IPS DF 6.9 (cell line): ENCODE measurements at regions not wholly inside any gene's neighbourhood (a gene's known extent, or its start where the extent isn't known, plus 50 kb on each side); places are given as distances from the start of the nearest gene placed in this dataset.

ENCODE experiments used
- DNase-seq: peaks from one replicate; pipeline ENCODE4 v3.0.0-alpha.2; 2013; ENCODE audit warnings: low read depth, low spot score
- H3K27ac ChIP-seq: one replicate; pipeline ENCODE4 v1.5.1; 2013; ENCODE audit warnings: low read length, control low read depth
- H3K27me3 ChIP-seq: 2 replicates; pipeline ENCODE4 v1.6.1; 2013; ENCODE audit warnings: mild to moderate bottlenecking, low read length; ENCODE audit not compliant: control insufficient read depth, insufficient read depth
- H3K36me3 ChIP-seq: 2 replicates; pipeline ENCODE4 v1.6.1; 2013; ENCODE audit warnings: low read length; ENCODE audit not compliant: control insufficient read depth, insufficient read depth
- H3K4me1 ChIP-seq: 2 replicates; pipeline ENCODE4 v1.6.1; 2013; ENCODE audit warnings: low read length; ENCODE audit not compliant: control insufficient read depth, insufficient read depth
- H3K4me3 ChIP-seq: 2 replicates; pipeline ENCODE4 v1.5.1; 2013; ENCODE audit warnings: mild to moderate bottlenecking, low read length
- H3K9me3 ChIP-seq: 2 replicates; pipeline ENCODE4 v1.6.1; 2013; ENCODE audit warnings: low read length, inconsistent platforms; ENCODE audit not compliant: control insufficient read depth, insufficient read depth
- WGBS: extraction: QIAGEN DNeasy Blood & Tissue Kit; methylation state at CpG from one replicate; pipeline ENCODE4 v1.1.7; 2013; ENCODE audit warnings: mixed read lengths, missing lambda C conversion rate; ENCODE audit not compliant: insufficient read length, insufficient coverage; 5-methylcytosine and 5-hydroxymethylcytosine counted together

- no peaks in the 10 kb centered on the region for H3K9me3 ChIP-seq
- no peaks in the 10 kb centered on the region for H3K27me3 ChIP-seq
- H3K4me3 ChIP-seq, result no peak overlapping the region
- H3K27ac ChIP-seq, result no peak overlapping the region
- DNase-seq, result no peak
- WGBS, result no CpG with 5 or more reads among the region's 3 CpGs
- no peaks in the 10 kb centered on the region for H3K36me3 ChIP-seq
- no peaks in the 10 kb centered on the region for H3K4me1 ChIP-seq
Measured at GRCh38 chr9:30970812-30971211, 1413.6 kb upstream of the ACO1 start.

GRCh38 chr9:30972654-30973053 is 1411.8 kb upstream of the ACO1 start:
- H3K27me3 ChIP-seq, result no peaks in the 10 kb centered on the region
- no peak for DNase-seq
- H3K27ac ChIP-seq, result no peak overlapping the region
- no peaks in the 10 kb centered on the region for H3K9me3 ChIP-seq
- H3K4me1 ChIP-seq, result no peaks in the 10 kb centered on the region
- no peak overlapping the region for H3K4me3 ChIP-seq
- no peaks in the 10 kb centered on the region for H3K36me3 ChIP-seq

GRCh38 chr9:30977965-30978364 is 1406.5 kb upstream of the ACO1 start:
- H3K4me3 ChIP-seq, result no peak overlapping the region
- WGBS, result no CpG with 5 or more reads among the region's 1 CpG
- no peaks in the 10 kb centered on the region for H3K4me1 ChIP-seq
- H3K36me3 ChIP-seq, result no peaks in the 10 kb centered on the region
- H3K27me3 ChIP-seq, result no peaks in the 10 kb centered on the region
- DNase-seq, result no peak
- no peak overlapping the region for H3K27ac ChIP-seq
- no peaks in the 10 kb centered on the region for H3K9me3 ChIP-seq

GRCh38 chr9:30982301-30982700 is 1402.1 kb upstream of the ACO1 start:
- Histone ChIP-seq H3K27ac (no peak overlapping the region), H3K9me3 (no peaks in the 10 kb centered on the region; the same call in 1 of the 2 replicates), H3K4me1 (no peaks in the 10 kb centered on the region), H3K27me3 (no peaks in the 10 kb centered on the region), H3K36me3 (no peaks in the 10 kb centered on the region), H3K4me3 (no peak overlapping the region)
- DNase-seq, result no peak
- WGBS, result no CpG with 5 or more reads among the region's 3 CpGs

- H3K4me1 ChIP-seq, result no peaks in the 10 kb centered on the region
- no peaks in the 10 kb centered on the region for H3K36me3 ChIP-seq
- WGBS, result no CpG with 5 or more reads among the region's 5 CpGs
- no peaks in the 10 kb centered on the region for H3K9me3 ChIP-seq
- no peaks in the 10 kb centered on the region for H3K27me3 ChIP-seq
- DNase-seq, result no peak
- H3K27ac ChIP-seq, result no peak overlapping the region
- H3K4me3 ChIP-seq, result no peak overlapping the region
Measured at GRCh38 chr9:30995956-30996738, 1388.3 kb upstream of the ACO1 start.

GRCh38 chr9:30996761-30997160 is 1387.7 kb upstream of the ACO1 start:
- no CpG with 5 or more reads among the region's 1 CpG for WGBS
- Histone ChIP-seq H3K4me3 (no peak overlapping the region), H3K27me3 (no peaks in the 10 kb centered on the region), H3K27ac (no peak overlapping the region), H3K4me1 (no peaks in the 10 kb centered on the region), H3K36me3 (no peaks in the 10 kb centered on the region), H3K9me3 (no peaks in the 10 kb centered on the region)
- no peak for DNase-seq

- no CpG with 5 or more reads among the region's 2 CpGs for WGBS
Measured at GRCh38 chr9:30997291-30997690, 1387.2 kb upstream of the ACO1 start.

GRCh38 chr9:31005086-31005665 is 1379.3 kb upstream of the ACO1 start:
- DNase-seq, result no peak
- H3K4me1 ChIP-seq, result no peaks in the 10 kb centered on the region
- H3K4me3 ChIP-seq, result no peak overlapping the region
- WGBS, result no CpG with 5 or more reads among the region's 4 CpGs
- H3K36me3 ChIP-seq, result no peaks in the 10 kb centered on the region
- no peak overlapping the region for H3K27ac ChIP-seq
- no peaks in the 10 kb centered on the region for H3K27me3 ChIP-seq
- no peaks in the 10 kb centered on the region for H3K9me3 ChIP-seq

More at GRCh38 chr9:30997291-30997690, 1387.2 kb upstream of the ACO1 start:
- Histone ChIP-seq H3K4me3 (no peak overlapping the region), H3K4me1 (no peaks in the 10 kb centered on the region), H3K27ac (no peak overlapping the region), H3K9me3 (no peaks in the 10 kb centered on the region), H3K36me3 (no peaks in the 10 kb centered on the region), H3K27me3 (no peaks in the 10 kb centered on the region)
- no peak for DNase-seq

GRCh38 chr9:31013371-31013770 is 1371.1 kb upstream of the ACO1 start:
- H3K36me3 ChIP-seq, result no peaks in the 10 kb centered on the region
- no peak for DNase-seq
- no peaks in the 10 kb centered on the region for H3K27me3 ChIP-seq
- H3K4me3 ChIP-seq, result no peak overlapping the region
- H3K9me3 ChIP-seq, result no peaks in the 10 kb centered on the region
- H3K4me1 ChIP-seq, result no peaks in the 10 kb centered on the region
- H3K27ac ChIP-seq, result no peak overlapping the region

GRCh38 chr9:31023847-31024246 is 1360.6 kb upstream of the ACO1 start:
- Histone ChIP-seq H3K27me3 (no peaks in the 10 kb centered on the region), H3K4me3 (no peak overlapping the region), H3K4me1 (no peaks in the 10 kb centered on the region), H3K9me3 (no peaks in the 10 kb centered on the region), H3K27ac (no peak overlapping the region), H3K36me3 (no peaks in the 10 kb centered on the region)
- WGBS, result no CpG with 5 or more reads among the region's 3 CpGs
- no peak for DNase-seq

- Histone ChIP-seq H3K9me3 (no peaks in the 10 kb centered on the region), H3K4me3 (no peak overlapping the region), H3K27ac (no peak overlapping the region), H3K36me3 (no peaks in the 10 kb centered on the region), H3K4me1 (no peaks in the 10 kb centered on the region), H3K27me3 (no peaks in the 10 kb centered on the region)
- WGBS, result no CpG with 5 or more reads among the region's 1 CpG
- no peak for DNase-seq
Measured at GRCh38 chr9:31027678-31028077, 1356.8 kb upstream of the ACO1 start.
